ENCODE measurements at regions not wholly inside any gene's neighbourhood (a gene's known extent, or its start where the extent isn't known, plus 50 kb on each side); places are given as distances from the start of the nearest gene placed in this dataset.

GRCh38 chr3:118714800-118715199, 319.8 kb downstream of the IGSF11 start:
- TF ChIP-seq CTCF (IDR thresholded peaks at IDR 0.05; ENCODE audit: control extremely low read depth, extremely low read depth), result no peak
- Histone ChIP-seq H3K9me3 (ENCODE audit: control insufficient read depth in 4 of 4, insufficient read depth in 3 of 4, low read length in 3 of 4) (peaks cover 0 to 2% (median 0%) of the 10 kb centered on the region in 4 donors), H3K27ac (ENCODE audit: low read depth in 1 of 2, low read length in 1 of 2) (no peak overlapping the region), H3K4me1 (ENCODE audit: control insufficient read depth in 5 of 5, insufficient read depth in 5 of 5, low read length in 5 of 5) (no peaks in the 10 kb centered on the region), H3K4me3 (no peak overlapping the region), H3K36me3 (ENCODE audit: control insufficient read depth in 4 of 4, insufficient read depth in 4 of 4, low read length in 4 of 4) (no peaks in the 10 kb centered on the region), H3K9ac (ENCODE audit: insufficient read depth in 1 of 2, low read length in 2 of 2) (no peak overlapping the region), H3K27me3 (ENCODE audit: control insufficient read depth in 3 of 3, insufficient read depth in 3 of 3, low read length in 2 of 3) (no peaks in the 10 kb centered on the region)
- ATAC-seq (ENCODE audit: insufficient read depth, low FRiP score) (no peak), DNase-seq (no peak)
- 91 to 93% methylated on average over 2 of the region's 2 CpGs for WGBS, 2 donors

- WGBS, 2 donors, result 80 to 87% methylated on average over 3 of the region's 3 CpGs
- Histone ChIP-seq H3K4me3 (no peak overlapping the region), H3K4me1 (ENCODE audit: control insufficient read depth in 5 of 5, insufficient read depth in 5 of 5, low read length in 5 of 5) (no peaks in the 10 kb centered on the region), H3K27me3 (ENCODE audit: control insufficient read depth in 3 of 3, insufficient read depth in 3 of 3, low read length in 2 of 3) (no peaks in the 10 kb centered on the region), H3K9me3 (ENCODE audit: control insufficient read depth in 4 of 4, insufficient read depth in 3 of 4, low read length in 3 of 4) (no peaks in the 10 kb centered on the region), H3K9ac (ENCODE audit: insufficient read depth in 1 of 2, low read length in 2 of 2) (no peak overlapping the region), H3K36me3 (ENCODE audit: control insufficient read depth in 4 of 4, insufficient read depth in 4 of 4, low read length in 4 of 4) (no peaks in the 10 kb centered on the region), H3K27ac (ENCODE audit: low read depth in 1 of 2, low read length in 1 of 2) (no peak overlapping the region)
- no peak for ATAC-seq (ENCODE audit: insufficient read depth, low FRiP score)
- TF ChIP-seq CTCF (IDR thresholded peaks at IDR 0.05; ENCODE audit: control extremely low read depth, extremely low read depth), result no peak
- DNase-seq, result no peak
These were observed 305.1 kb downstream of the IGSF11 start for GRCh38 chr3:118729546-118729945.

GRCh38 chr3:118734664-118735063, 300.0 kb downstream of the IGSF11 start:
- H3K4me1 ChIP-seq (ENCODE audit: control insufficient read depth in 5 of 5, insufficient read depth in 5 of 5, low read length in 5 of 5), result no peaks in the 10 kb centered on the region
- ATAC-seq (ENCODE audit: insufficient read depth, low FRiP score) (no peak), DNase-seq (no peak)
- H3K36me3 ChIP-seq (ENCODE audit: control insufficient read depth in 4 of 4, insufficient read depth in 4 of 4, low read length in 4 of 4), result no peaks in the 10 kb centered on the region
- H3K27me3 ChIP-seq (ENCODE audit: control insufficient read depth in 3 of 3, insufficient read depth in 3 of 3, low read length in 2 of 3), result no peaks in the 10 kb centered on the region
- no peak overlapping the region for H3K27ac ChIP-seq (ENCODE audit: low read depth in 1 of 2, low read length in 1 of 2)
- H3K4me3 ChIP-seq, result no peak overlapping the region
- H3K9me3 ChIP-seq (ENCODE audit: control insufficient read depth in 4 of 4, insufficient read depth in 3 of 4, low read length in 3 of 4), result no peaks in the 10 kb centered on the region
- TF ChIP-seq CTCF (IDR thresholded peaks at IDR 0.05; ENCODE audit: control extremely low read depth, extremely low read depth), result no peak
- no peak overlapping the region for H3K9ac ChIP-seq (ENCODE audit: insufficient read depth in 1 of 2, low read length in 2 of 2)
- 84 to 85% methylated on average over 2 of the region's 2 CpGs for WGBS, 2 donors

GRCh38 chr3:118736107-118736506, 298.5 kb downstream of the IGSF11 start:
- WGBS, 2 donors, result 71 to 92% methylated on average over 2 of the region's 2 CpGs
- no peak for TF ChIP-seq CTCF (IDR thresholded peaks at IDR 0.05; ENCODE audit: control extremely low read depth, extremely low read depth)
- Histone ChIP-seq H3K9me3 (ENCODE audit: control insufficient read depth in 4 of 4, insufficient read depth in 3 of 4, low read length in 3 of 4) (no peaks in the 10 kb centered on the region), H3K4me3 (no peak overlapping the region), H3K9ac (ENCODE audit: insufficient read depth in 1 of 2, low read length in 2 of 2) (no peak overlapping the region), H3K4me1 (ENCODE audit: control insufficient read depth in 5 of 5, insufficient read depth in 5 of 5, low read length in 5 of 5) (no peaks in the 10 kb centered on the region), H3K27ac (ENCODE audit: low read depth in 1 of 2, low read length in 1 of 2) (no peak overlapping the region), H3K36me3 (ENCODE audit: control insufficient read depth in 4 of 4, insufficient read depth in 4 of 4, low read length in 4 of 4) (no peaks in the 10 kb centered on the region), H3K27me3 (ENCODE audit: control insufficient read depth in 3 of 3, insufficient read depth in 3 of 3, low read length in 2 of 3) (no peaks in the 10 kb centered on the region)
- ATAC-seq (ENCODE audit: insufficient read depth, low FRiP score), result no peak
- DNase-seq, result no peak
